VCaP (cell line): ENCODE measurements at regions not wholly inside any gene's neighbourhood (a gene's known extent, or its start where the extent isn't known, plus 50 kb on each side); places are given as distances from the start of the nearest gene placed in this dataset.
A peak's percentile ranks its signal among the peaks of the same experiment; 100 is the strongest.

ENCODE experiments used
- H3K27ac ChIP-seq: fragments of 450-650 bp; 2 replicates; pipeline ENCODE4 v1.5.1; 2017
- CTCF ChIP-seq: fragments of 450-650 bp; conservative IDR thresholded peaks from 2 replicates; pipeline ENCODE4 v1.5.1; 2017; ENCODE audit warnings: mild to moderate bottlenecking, moderate library complexity

GRCh38 chr5:124590686-124591085 is 155.8 kb downstream of the ZNF608 start:
- no peak for TF ChIP-seq CTCF
- no peak overlapping the region for H3K27ac ChIP-seq

- TF ChIP-seq CTCF = no peak
- no peak overlapping the region for H3K27ac ChIP-seq
Measured at GRCh38 chr5:124587280-124587679, 159.2 kb downstream of the ZNF608 start.

GRCh38 chr5:124584991-124585715 is 161.3 kb downstream of the ZNF608 start:
- H3K27ac ChIP-seq = no peak overlapping the region
- TF ChIP-seq CTCF = no peak

GRCh38 chr5:124583469-124584350 is 162.7 kb downstream of the ZNF608 start:
- H3K27ac ChIP-seq = no peak overlapping the region
- no peak for TF ChIP-seq CTCF

GRCh38 chr5:124582561-124582840 is 163.9 kb downstream of the ZNF608 start:
- no peak overlapping the region for H3K27ac ChIP-seq
- TF ChIP-seq CTCF = no peak

GRCh38 chr5:124581738-124582560 is 164.5 kb downstream of the ZNF608 start:
- TF ChIP-seq CTCF = no peak
- peak overlapping the region; percentile 69 for H3K27ac ChIP-seq
